Prostate gland (tissue), 2 donors: ENCODE measurements at regions not wholly inside any gene's neighbourhood (a gene's known extent, or its start where the extent isn't known, plus 50 kb on each side); places are given as distances from the start of the nearest gene placed in this dataset.

Source experiments
- DNase-seq: peaks from one replicate; pipeline ENCODE4 v3.0.0-alpha.2; 2019; ENCODE audit warnings: low spot score
- H3K27ac ChIP-seq, 2 donors: fragments of 200-600 bp; sonication (generic); 2 replicates each; pipeline ENCODE4 v1.5.1; 2017 to 2019
- H3K27me3 ChIP-seq: fragments of 200-600 bp; sonication (generic); replicated peaks from 2 replicates; pipeline ENCODE4 v1.5.1; 2019; ENCODE audit not compliant: insufficient read depth
- H3K36me3 ChIP-seq, 2 donors: fragments of 200-600 bp; sonication (generic); 1 replicate in 1 of 2; 2 replicates in 1 of 2; pipeline versions ENCODE4 v1.5.1 to v1.8.1; 2017 to 2019
- H3K4me1 ChIP-seq: fragments of 200-600 bp; sonication (generic); replicated peaks from 2 replicates; pipeline ENCODE4 v1.5.1; 2019
- H3K4me3 ChIP-seq, 2 donors: fragments of 200-600 bp; sonication (generic); 2 replicates each; pipeline ENCODE4 v1.5.1; 2017 to 2019
- H3K9me3 ChIP-seq: fragments of 200-600 bp; sonication (generic); 2 replicates; pipeline ENCODE4 v1.5.1; 2017
- POLR2A ChIP-seq: fragments of 450-650 bp; IDR thresholded peaks from one replicate; pipeline ENCODE4 v1.6.1; 2016; ENCODE audit warnings: antibody characterized with exemption, mild to moderate bottlenecking
- POLR2AphosphoS5 ChIP-seq: sonication (generic); formaldehyde crosslinking; IDR thresholded peaks from one replicate; pipeline ENCODE4 v1.6.1; 2017; ENCODE audit warnings: antibody characterized with exemption
- WGBS: methylation state at CpG from one replicate; pipeline ENCODE4 v1.1.5; 2018; 5-methylcytosine and 5-hydroxymethylcytosine counted together
- intact Hi-C: fragments of 100-400 bp; cut with DNase I; formaldehyde crosslinking; loops from one replicate; pipeline ENCODE4 v1.14.2; 2022
- TF ChIP-seq, protein P1 (sequence below), 4 experiments: fragments of 200-600 bp in 2 of 4; fragments of 450-650 bp in 2 of 4; sonication (generic) in 2 of 4; IDR thresholded peaks; 1 replicate in 3 of 4; 2 replicates in 1 of 4; pipeline ENCODE4 v1.5.1; 2016 to 2019; ENCODE audit warnings: antibody characterized with exemption in 4 of 4, mild to moderate bottlenecking in 2 of 4, moderate library complexity in 2 of 4

DNA sequence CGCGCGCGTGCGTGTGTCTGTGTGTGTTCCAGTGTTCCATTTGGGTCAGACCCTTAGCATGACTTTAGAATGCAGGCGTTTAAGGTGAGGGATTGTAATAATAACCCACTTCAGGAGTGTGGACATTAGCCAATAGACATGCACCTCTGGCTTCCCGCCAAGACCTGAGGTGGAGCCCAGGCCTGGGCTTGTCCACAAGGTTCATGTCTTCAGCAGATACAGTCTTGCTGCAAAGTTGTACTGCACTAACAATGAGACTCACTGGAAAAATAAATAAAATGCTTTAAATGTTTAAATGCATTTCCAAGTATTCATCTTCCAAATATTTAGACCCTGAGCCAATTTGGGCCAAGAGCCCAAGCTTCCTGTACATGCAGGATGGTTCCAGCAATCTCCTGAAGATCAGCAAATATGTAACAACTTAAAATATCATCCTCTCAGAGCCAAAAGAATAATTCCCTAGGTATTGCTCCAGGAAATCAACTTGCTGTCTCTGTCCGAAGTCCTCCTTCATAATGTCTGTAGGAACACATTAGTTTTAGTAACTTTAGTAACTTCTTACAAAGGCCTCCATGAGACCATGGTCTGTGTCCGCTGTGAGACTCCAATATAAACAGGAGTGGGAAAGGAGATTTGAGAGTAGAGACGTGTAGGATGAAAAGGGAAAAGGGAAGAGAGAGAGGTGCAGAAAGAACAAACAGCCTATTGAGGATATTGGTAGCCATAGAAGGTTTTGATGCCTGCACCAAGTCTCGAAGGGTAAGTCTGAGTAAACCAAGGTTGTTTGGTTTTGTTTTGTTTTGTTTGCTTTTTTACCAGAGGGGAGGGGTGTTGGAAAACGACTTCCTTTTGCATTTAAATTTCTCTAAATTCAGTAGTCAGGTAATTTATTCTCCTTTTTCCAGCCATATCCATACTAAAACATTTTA lies 98.5 kb upstream of the KLF3 start:
- Histone ChIP-seq H3K36me3 (no peaks in the 10 kb centered on the region), H3K9me3 (no peaks in the 10 kb centered on the region), H3K4me1 (peaks cover 10% of the 10 kb centered on the region), H3K27ac (peak overlapping the region; percentile 42 to 61), H3K27me3 (no peaks in the 10 kb centered on the region), H3K4me3 (no peak overlapping the region)
- intact Hi-C loops = no loop called here
- DNase-seq = peak; percentile 55
- WGBS = 35% methylated on average over 12 of the region's 12 CpGs
- TF ChIP-seq POLR2A = no peak
- TF ChIP-seq, protein P1, sequence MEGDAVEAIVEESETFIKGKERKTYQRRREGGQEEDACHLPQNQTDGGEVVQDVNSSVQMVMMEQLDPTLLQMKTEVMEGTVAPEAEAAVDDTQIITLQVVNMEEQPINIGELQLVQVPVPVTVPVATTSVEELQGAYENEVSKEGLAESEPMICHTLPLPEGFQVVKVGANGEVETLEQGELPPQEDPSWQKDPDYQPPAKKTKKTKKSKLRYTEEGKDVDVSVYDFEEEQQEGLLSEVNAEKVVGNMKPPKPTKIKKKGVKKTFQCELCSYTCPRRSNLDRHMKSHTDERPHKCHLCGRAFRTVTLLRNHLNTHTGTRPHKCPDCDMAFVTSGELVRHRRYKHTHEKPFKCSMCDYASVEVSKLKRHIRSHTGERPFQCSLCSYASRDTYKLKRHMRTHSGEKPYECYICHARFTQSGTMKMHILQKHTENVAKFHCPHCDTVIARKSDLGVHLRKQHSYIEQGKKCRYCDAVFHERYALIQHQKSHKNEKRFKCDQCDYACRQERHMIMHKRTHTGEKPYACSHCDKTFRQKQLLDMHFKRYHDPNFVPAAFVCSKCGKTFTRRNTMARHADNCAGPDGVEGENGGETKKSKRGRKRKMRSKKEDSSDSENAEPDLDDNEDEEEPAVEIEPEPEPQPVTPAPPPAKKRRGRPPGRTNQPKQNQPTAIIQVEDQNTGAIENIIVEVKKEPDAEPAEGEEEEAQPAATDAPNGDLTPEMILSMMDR (IDR thresholded peaks at IDR 0.05) = no peak
- TF ChIP-seq POLR2AphosphoS5 = peak; percentile 74

DNA sequence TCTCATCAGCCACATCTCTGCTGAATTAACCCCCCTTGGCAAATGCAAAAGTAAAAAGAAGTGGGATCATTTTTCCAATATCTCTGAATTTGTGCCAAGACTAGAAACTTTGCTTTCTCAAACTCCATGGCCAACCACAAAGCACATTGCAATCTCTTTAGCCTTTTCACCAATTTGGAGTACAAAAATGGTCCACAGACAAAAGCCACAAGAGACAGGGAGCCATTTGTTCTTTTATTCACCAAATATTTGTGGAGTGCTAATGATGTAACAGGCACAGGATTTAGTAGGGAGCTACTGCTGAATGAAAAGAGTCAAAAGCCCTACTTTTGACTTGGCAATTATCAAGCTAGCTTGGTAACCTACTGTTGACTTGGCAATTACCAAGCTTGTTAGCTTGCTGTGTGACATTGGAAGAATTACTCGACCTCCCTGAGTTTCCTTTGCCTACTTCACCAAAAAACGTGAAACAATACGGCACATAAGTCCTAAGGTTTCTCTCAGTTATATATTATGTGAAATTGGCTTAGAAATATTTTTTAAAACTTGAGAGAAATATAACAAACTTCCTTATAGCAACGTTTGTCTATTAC lies 97.1 kb upstream of the KLF3 start:
- DNase-seq = no peak
- Histone ChIP-seq H3K4me3 (no peak overlapping the region), H3K9me3 (no peaks in the 10 kb centered on the region), H3K4me1 (peaks cover 10% of the 10 kb centered on the region), H3K27ac (no peak overlapping the region), H3K27me3 (no peaks in the 10 kb centered on the region), H3K36me3 (no peaks in the 10 kb centered on the region)
- WGBS = 95% methylated on average over 4 of the region's 4 CpGs
- intact Hi-C loops = no loop called here
- TF ChIP-seq POLR2AphosphoS5 = no peak
- TF ChIP-seq, protein P1 (IDR thresholded peaks at IDR 0.05) = no peak
- no peak for TF ChIP-seq POLR2A

DNA sequence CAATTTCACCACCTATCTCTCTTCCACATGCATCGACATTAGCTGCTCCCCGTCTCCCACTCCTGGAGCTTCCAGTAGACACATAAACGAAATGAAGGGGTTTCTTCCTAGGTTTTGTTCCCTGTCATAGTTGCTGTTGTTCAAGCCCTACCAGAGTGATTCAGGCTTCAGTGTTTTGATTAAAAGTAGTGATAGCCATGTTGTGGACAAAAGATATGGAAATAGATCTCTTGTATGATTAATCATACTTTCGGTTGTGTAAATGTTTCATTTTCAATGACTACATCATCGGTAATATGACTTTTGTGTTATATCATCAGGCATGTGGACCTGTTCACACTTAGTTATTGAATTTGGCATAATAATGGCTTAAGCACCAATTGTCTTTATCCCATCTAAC lies 96.5 kb upstream of the KLF3 start:
- Histone ChIP-seq H3K9me3 (no peaks in the 10 kb centered on the region), H3K36me3 (no peaks in the 10 kb centered on the region), H3K27ac (no peak overlapping the region), H3K27me3 (no peaks in the 10 kb centered on the region), H3K4me1 (peaks cover 10% of the 10 kb centered on the region), H3K4me3 (no peak overlapping the region)
- DNase-seq = no peak
- TF ChIP-seq POLR2AphosphoS5 (no peak), POLR2A (no peak)
- TF ChIP-seq, protein P1 (IDR thresholded peaks at IDR 0.05) = no peak
- intact Hi-C loops = no loop called here
- 92% methylated on average over 5 of the region's 5 CpGs for WGBS

DNA sequence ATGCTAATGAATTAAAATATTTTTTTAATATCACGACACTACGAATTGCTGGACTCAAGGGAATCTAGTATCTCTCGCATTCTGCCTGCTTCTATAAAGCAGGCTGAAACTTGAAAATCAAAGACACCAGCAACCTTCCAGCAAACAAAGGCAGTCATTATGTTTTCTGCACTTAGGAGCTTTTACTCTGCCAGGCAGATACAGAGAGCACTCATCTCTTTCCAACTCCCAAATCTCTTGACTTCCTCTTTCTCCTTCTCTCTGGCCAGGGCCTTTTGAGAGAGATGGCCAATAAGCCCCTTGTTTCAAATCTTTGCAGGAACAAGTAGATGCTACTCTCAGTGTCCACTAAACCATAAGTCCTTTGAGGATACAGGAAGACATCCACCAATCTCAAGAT lies 95.2 kb upstream of the KLF3 start:
- no peak overlapping the region for H3K27ac ChIP-seq
- 29% methylated on average over 3 of the region's 3 CpGs for WGBS

More for the DNA sequence above, 95.2 kb upstream of the KLF3 start:
- Histone ChIP-seq H3K36me3 (no peaks in the 10 kb centered on the region), H3K9me3 (no peaks in the 10 kb centered on the region), H3K27me3 (no peaks in the 10 kb centered on the region), H3K4me3 (no peak overlapping the region), H3K4me1 (peaks cover 10% of the 10 kb centered on the region)
- DNase-seq = no peak
- TF ChIP-seq POLR2AphosphoS5 = no peak
- TF ChIP-seq, protein P1 (IDR thresholded peaks at IDR 0.05) = no peak
- no peak for TF ChIP-seq POLR2A
- intact Hi-C loops = no loop called here
